Thyroid gland (tissue), 4 donors: ENCODE measurements at regions not wholly inside any gene's neighbourhood (a gene's known extent, or its start where the extent isn't known, plus 50 kb on each side); places are given as distances from the start of the nearest gene placed in this dataset.

Experiments
- CTCF ChIP-seq, 6 experiments: fragments of 200-600 bp in 3 of 6; fragments of 450-650 bp in 3 of 6; sonication (generic) in 3 of 6; IDR thresholded peaks; one replicate each; pipeline ENCODE4 v1.5.1; 2016 to 2019; ENCODE audit warnings: antibody characterized with exemption in 6 of 6, mild to moderate bottlenecking in 2 of 6, inconsistent platforms in 1 of 6, moderate library complexity in 1 of 6
- POLR2A ChIP-seq, 2 donors: fragments of 450-650 bp; IDR thresholded peaks; one replicate each; pipeline ENCODE4 v1.6.1; 2017; ENCODE audit warnings: antibody characterized with exemption in 2 of 2, mild to moderate bottlenecking in 2 of 2, moderate library complexity in 1 of 2

GRCh38 chrX:10753116-10753515, 132.7 kb upstream of the MID1 start:
- no peak for TF ChIP-seq CTCF (IDR thresholded peaks at IDR 0.05)
- TF ChIP-seq POLR2A (IDR thresholded peaks at IDR 0.05): no peak
